Urinary bladder (tissue), 3 donors: ENCODE measurements at regions not wholly inside any gene's neighbourhood (a gene's known extent, or its start where the extent isn't known, plus 50 kb on each side); places are given as distances from the start of the nearest gene placed in this dataset.

ENCODE experiments used
- DNase-seq: peaks from one replicate; pipeline ENCODE4 v3.0.0-alpha.2; 2015; ENCODE audit errors: extremely low spot score
- H3K27ac ChIP-seq: one replicate; pipeline ENCODE4 v1.5.1; 2013; ENCODE audit warnings: low read depth, mild to moderate bottlenecking, moderate library complexity
- H3K36me3 ChIP-seq: one replicate; pipeline ENCODE4 v1.6.1; 2013; ENCODE audit warnings: mild to moderate bottlenecking, moderate library complexity; ENCODE audit not compliant: insufficient read depth
- H3K4me1 ChIP-seq: one replicate; pipeline ENCODE4 v1.6.1; 2013; ENCODE audit warnings: mild to moderate bottlenecking, moderate library complexity; ENCODE audit not compliant: insufficient read depth
- H3K4me3 ChIP-seq: one replicate; pipeline ENCODE4 v1.5.1; 2013; ENCODE audit warnings: low read depth, low read length
- WGBS: extraction: QIAGEN DNeasy Blood & Tissue Kit; methylation state at CpG from one replicate; pipeline ENCODE4 v1.1.7; 2013; 5-methylcytosine and 5-hydroxymethylcytosine counted together
- donor health status: healthy with polysubstance abuse.
- donor health status: healthy.

DNA sequence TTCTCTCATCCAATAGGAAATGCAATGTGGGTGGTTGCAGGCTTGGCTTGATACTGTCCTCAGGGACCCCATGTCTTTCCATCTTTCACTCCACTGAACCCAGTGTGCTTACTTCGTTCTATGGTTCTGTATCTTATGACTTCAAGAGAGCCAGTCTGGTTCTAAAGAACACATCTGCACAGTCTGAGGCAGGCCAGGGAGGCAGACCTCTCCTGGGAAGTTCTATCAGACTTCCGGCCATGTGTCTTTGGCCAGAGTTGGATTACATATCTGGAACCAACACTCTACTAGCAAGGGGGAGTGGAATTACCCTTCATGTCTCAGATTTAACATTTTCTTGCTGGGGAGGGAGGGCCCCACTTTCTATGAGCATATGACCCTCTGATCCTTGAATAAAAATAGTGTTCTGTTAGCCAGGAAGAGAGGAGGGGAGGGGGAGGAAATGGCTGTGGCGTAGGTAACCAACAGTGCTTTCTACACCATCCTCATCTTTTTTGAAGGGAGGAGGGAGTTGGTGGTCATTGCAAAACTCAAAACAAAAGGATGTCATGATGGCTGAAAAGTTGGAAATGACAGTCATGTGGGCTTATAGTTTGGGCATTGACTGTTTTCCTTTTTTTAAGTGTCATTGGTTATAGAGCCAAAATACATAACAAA is 370.2 kb downstream of the GATA3 start:
- Histone ChIP-seq H3K4me1 (no peaks in the 10 kb centered on the region), H3K27ac (no peak overlapping the region), H3K4me3 (no peak overlapping the region), H3K36me3 (no peaks in the 10 kb centered on the region)
- no peak for DNase-seq
- WGBS = 74% methylated on average over 3 of the region's 3 CpGs

DNA sequence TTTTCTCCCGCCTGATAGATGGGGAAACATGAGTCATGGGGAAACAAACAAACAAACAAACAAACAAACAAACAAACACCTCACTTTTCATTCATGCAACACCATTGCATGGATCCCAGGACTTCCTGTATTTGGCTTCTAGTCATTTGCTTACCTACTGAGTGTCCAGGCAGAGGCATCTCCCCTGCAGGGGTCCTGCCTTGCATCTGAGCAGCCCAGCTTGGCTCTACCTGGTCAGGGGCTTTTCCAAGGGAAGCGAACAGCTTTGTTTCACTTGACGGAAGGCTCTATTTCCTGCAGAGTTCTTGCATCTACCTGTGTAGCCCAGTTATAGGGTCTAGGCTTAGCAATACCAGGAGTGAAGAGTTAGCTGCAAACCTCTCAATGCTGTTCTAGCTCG is 374.2 kb downstream of the GATA3 start:
- DNase-seq = no peak
- no peak overlapping the region for H3K27ac ChIP-seq
- 89% methylated on average over 4 of the region's 4 CpGs for WGBS

GRCh38 chr10:8430321-8430720 is 375.8 kb downstream of the GATA3 start:
- no peaks in the 10 kb centered on the region for H3K36me3 ChIP-seq
- H3K4me3 ChIP-seq = no peak overlapping the region
- no peak for DNase-seq
- no peak overlapping the region for H3K27ac ChIP-seq
- WGBS = 55% methylated on average over 3 of the region's 3 CpGs
- H3K4me1 ChIP-seq = no peaks in the 10 kb centered on the region

More for the DNA sequence above, 374.2 kb downstream of the GATA3 start:
- no peak overlapping the region for H3K4me3 ChIP-seq
- H3K4me1 ChIP-seq = no peaks in the 10 kb centered on the region
- H3K36me3 ChIP-seq = no peaks in the 10 kb centered on the region

GRCh38 chr10:8431511-8431910 is 377.0 kb downstream of the GATA3 start:
- no peak overlapping the region for H3K4me3 ChIP-seq
- no peaks in the 10 kb centered on the region for H3K4me1 ChIP-seq
- 53% methylated on average over 1 of the region's 1 CpG for WGBS
- no peak overlapping the region for H3K27ac ChIP-seq
- no peak for DNase-seq
- no peaks in the 10 kb centered on the region for H3K36me3 ChIP-seq

DNA sequence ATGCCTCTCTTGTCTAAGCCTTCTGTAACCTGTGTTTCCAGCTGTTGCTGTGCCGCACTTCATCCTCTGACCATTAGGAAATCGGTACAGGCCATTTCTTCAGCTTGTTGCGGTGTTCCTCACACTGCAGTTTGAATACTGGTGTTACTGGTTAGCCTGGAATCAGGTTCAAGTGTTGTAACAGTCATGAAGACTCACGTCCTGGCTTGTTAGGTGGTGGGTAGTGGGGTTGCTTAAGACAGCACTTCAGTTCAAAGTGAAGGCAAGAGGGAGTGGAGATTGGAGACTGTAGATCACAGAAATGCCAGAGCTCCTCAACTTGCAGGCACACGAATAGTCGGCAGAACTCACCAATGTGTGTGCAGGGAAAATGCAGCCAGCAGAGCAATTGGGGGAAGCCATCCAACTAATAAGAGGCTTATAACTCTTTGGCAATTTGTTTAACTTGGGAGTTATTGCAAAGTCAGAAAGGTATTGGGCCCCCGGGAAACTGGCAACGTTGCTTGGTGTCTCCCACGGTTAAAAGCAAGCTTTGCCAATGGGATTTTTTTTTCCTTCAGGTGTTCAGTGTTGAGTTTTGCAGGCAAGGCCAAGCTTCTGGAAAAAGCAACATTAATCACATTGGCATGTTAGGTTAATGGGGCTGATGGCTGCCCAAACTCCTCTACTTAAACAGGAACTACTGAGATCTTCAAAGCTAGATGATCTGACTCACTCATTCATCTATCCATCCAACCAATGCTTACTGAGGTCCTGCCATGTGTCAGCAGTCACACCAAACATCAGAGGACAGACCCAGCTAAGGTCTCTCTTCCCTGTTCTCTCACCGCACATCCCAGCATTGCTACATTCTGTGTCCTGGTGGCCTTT is 380.9 kb downstream of the GATA3 start:
- Histone ChIP-seq H3K4me1 (peaks cover 3% of the 10 kb centered on the region), H3K36me3 (no peaks in the 10 kb centered on the region), H3K27ac (no peak overlapping the region), H3K4me3 (no peak overlapping the region)
- DNase-seq = no peak
- 83% methylated on average over 10 of the region's 10 CpGs for WGBS

DNA sequence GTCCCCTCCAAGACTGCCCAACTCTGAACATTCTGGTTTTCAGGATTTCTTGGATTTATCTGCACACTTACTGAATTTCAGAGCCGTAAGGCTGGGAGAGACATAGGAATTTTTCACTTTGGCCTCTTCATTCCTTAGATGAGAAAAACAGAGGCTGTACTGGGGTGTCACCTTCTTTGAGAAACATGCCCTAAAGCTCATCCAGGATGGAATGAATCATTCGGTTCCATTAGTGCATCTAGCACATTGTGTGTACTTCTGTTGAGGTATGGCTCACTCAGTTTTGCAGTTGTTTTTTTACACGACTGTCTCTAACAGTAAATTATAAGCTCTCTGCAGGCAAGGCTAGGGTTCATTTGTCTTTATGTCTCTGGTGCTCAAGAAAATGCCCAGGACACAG is 383.4 kb downstream of the GATA3 start:
- WGBS = 96% methylated on average over 3 of the region's 3 CpGs
- H3K36me3 ChIP-seq = no peaks in the 10 kb centered on the region

DNA sequence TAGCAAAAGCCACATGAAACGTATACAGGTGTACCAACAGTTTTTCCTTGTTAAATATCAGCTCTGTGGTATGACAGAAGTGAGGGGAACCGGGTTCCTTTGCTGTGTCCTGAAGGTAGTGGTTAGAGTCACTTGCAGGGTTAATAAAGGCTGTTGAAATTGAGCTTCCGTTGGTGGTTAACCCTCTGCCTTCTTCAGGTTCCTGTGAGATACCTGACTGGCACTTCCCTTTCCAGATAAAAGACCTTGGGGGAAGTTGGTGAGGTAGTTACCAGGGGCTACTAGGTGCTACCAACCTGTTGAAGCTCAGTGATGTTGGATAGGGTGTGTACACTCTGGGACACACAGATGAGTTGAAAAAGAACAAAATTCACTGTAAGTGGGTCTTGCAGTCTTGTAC is 384.1 kb downstream of the GATA3 start:
- no peak overlapping the region for H3K27ac ChIP-seq
- H3K4me3 ChIP-seq = no peak overlapping the region
- H3K4me1 ChIP-seq = peaks cover 3% of the 10 kb centered on the region
- no peaks in the 10 kb centered on the region for H3K36me3 ChIP-seq
- 64% methylated on average over 3 of the region's 3 CpGs for WGBS
- DNase-seq = no peak

More for the DNA sequence above, 383.4 kb downstream of the GATA3 start:
- Histone ChIP-seq H3K27ac (no peak overlapping the region), H3K4me1 (peaks cover 3% of the 10 kb centered on the region), H3K4me3 (no peak overlapping the region)
- DNase-seq = no peak

GRCh38 chr10:8439040-8439439 is 384.6 kb downstream of the GATA3 start:
- no peak overlapping the region for H3K27ac ChIP-seq
- H3K36me3 ChIP-seq = no peaks in the 10 kb centered on the region
- 76% methylated on average over 1 of the region's 1 CpG for WGBS
- no peak for DNase-seq
- peaks cover 3% of the 10 kb centered on the region for H3K4me1 ChIP-seq
- H3K4me3 ChIP-seq = no peak overlapping the region

- 23% methylated on average over 7 of the region's 7 CpGs for WGBS
- H3K4me3 ChIP-seq = no peak overlapping the region
- no peaks in the 10 kb centered on the region for H3K36me3 ChIP-seq
- no peaks in the 10 kb centered on the region for H3K4me1 ChIP-seq
- no peak for DNase-seq
- H3K27ac ChIP-seq = no peak overlapping the region
These were observed 390.1 kb downstream of the GATA3 start for GRCh38 chr10:8444630-8445029.

GRCh38 chr10:8445353-8445752 is 390.9 kb downstream of the GATA3 start:
- H3K27ac ChIP-seq = no peak overlapping the region
- no peak for DNase-seq
- no peaks in the 10 kb centered on the region for H3K36me3 ChIP-seq
- 57% methylated on average over 1 of the region's 1 CpG for WGBS
- no peaks in the 10 kb centered on the region for H3K4me1 ChIP-seq
- no peak overlapping the region for H3K4me3 ChIP-seq

DNA sequence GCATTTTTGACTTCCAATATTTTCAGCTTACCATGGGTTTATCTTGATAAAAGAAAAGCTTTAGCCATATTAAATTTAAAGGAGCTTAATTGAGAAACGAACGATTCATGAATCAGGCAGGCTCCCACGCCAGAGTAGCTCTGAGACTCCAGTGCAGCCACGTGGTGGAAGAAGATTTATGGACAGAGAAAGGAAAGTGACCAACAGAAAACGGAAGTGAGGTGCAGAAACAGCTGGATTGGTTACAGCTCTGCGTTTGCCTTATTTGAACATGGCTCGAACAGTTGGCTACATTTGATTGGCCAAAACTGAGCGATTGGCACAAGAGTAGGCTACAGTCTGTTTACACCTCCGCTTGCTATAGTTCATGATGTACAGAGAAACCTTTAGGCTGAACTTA is 395.4 kb downstream of the GATA3 start:
- H3K36me3 ChIP-seq = no peaks in the 10 kb centered on the region
- 67% methylated on average over 9 of the region's 9 CpGs for WGBS
- no peak overlapping the region for H3K4me3 ChIP-seq
- no peaks in the 10 kb centered on the region for H3K4me1 ChIP-seq
- no peak for DNase-seq
- no peak overlapping the region for H3K27ac ChIP-seq

- DNase-seq = no peak
- no peaks in the 10 kb centered on the region for H3K36me3 ChIP-seq
- H3K4me1 ChIP-seq = no peaks in the 10 kb centered on the region
- no peak overlapping the region for H3K27ac ChIP-seq
- WGBS = 36% methylated on average over 7 of the region's 7 CpGs
- H3K4me3 ChIP-seq = no peak overlapping the region
These were observed 399.1 kb downstream of the GATA3 start for GRCh38 chr10:8453587-8453986.

- DNase-seq = no peak
- 88% methylated on average over 3 of the region's 3 CpGs for WGBS
- no peaks in the 10 kb centered on the region for H3K36me3 ChIP-seq
- H3K4me1 ChIP-seq = no peaks in the 10 kb centered on the region
- no peak overlapping the region for H3K4me3 ChIP-seq
- no peak overlapping the region for H3K27ac ChIP-seq
These were observed 399.9 kb downstream of the GATA3 start for GRCh38 chr10:8454357-8454756.

DNA sequence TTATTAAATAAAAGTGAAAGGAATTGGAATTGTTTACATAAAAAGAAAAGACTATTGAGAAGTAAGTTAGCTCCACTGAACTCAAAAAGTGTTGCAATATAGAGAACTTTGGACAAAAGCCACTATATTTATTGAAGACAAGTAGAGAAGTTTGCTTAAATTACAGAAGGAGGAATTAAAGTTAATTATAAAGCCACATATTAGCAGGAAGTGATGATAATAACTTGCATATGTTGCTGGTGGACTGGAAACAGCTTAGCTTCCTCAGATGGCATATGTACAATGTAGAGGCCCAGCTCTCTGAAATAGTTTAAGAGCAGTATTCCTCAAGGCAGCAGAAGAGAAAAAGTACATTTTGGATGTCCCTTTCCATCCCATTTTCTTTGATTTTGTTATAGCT is 400.7 kb downstream of the GATA3 start:
- no peak overlapping the region for H3K27ac ChIP-seq
- no peak for DNase-seq

More for the DNA sequence above, 400.7 kb downstream of the GATA3 start:
- H3K4me3 ChIP-seq = no peak overlapping the region
- H3K36me3 ChIP-seq = no peaks in the 10 kb centered on the region
- H3K4me1 ChIP-seq = no peaks in the 10 kb centered on the region
